Activated CD4-positive, alpha-beta memory T cell treated with anti-CD3 and anti-CD28 coated beads, Interleukin-2, amount 10 ng/mL, durations not matched to agents 7 days and 5 days (primary cell): ENCODE measurements at regions not wholly inside any gene's neighbourhood (a gene's known extent, or its start where the extent isn't known, plus 50 kb on each side); places are given as distances from the start of the nearest gene placed in this dataset.

ENCODE experiments used
- CTCF ChIA-PET: fragments of 350-600 bp; sonication (Branson Sonifier 250); formaldehyde crosslinking; loops from one replicate; lab custom pipeline; 2021; ENCODE audit warnings: antibody characterized with exemption, inconsistent platforms; lab: Charles Lee
- POLR2A ChIA-PET: fragments of 350-600 bp; sonication (Branson Sonifier 250); formaldehyde crosslinking; loops from one replicate; lab custom pipeline; 2021; ENCODE audit warnings: antibody characterized with exemption; lab: Charles Lee
- DNase-seq: peaks from one replicate; pipeline ENCODE4 v3.0.0-alpha.2; 2020
- H3K27ac Mint-ChIP-seq: one replicate; pipeline ENCODE4 v1.8.0; 2021; ENCODE audit warnings: mild to moderate bottlenecking, mixed read lengths
- H3K27me3 Mint-ChIP-seq: one replicate; pipeline ENCODE4 v1.8.0; 2021; ENCODE audit warnings: mixed read lengths
- H3K36me3 Mint-ChIP-seq: one replicate; pipeline ENCODE4 v1.8.0; 2021; ENCODE audit warnings: low read depth, mixed read lengths
- H3K4me1 Mint-ChIP-seq: one replicate; pipeline ENCODE4 v1.8.0; 2021; ENCODE audit warnings: mixed read lengths
- H3K4me3 Mint-ChIP-seq: one replicate; pipeline ENCODE4 v1.8.0; 2021; ENCODE audit warnings: mild to moderate bottlenecking, mixed read lengths
- H3K9me3 Mint-ChIP-seq: one replicate; pipeline ENCODE4 v1.8.0; 2021; ENCODE audit warnings: mixed read lengths

DNA sequence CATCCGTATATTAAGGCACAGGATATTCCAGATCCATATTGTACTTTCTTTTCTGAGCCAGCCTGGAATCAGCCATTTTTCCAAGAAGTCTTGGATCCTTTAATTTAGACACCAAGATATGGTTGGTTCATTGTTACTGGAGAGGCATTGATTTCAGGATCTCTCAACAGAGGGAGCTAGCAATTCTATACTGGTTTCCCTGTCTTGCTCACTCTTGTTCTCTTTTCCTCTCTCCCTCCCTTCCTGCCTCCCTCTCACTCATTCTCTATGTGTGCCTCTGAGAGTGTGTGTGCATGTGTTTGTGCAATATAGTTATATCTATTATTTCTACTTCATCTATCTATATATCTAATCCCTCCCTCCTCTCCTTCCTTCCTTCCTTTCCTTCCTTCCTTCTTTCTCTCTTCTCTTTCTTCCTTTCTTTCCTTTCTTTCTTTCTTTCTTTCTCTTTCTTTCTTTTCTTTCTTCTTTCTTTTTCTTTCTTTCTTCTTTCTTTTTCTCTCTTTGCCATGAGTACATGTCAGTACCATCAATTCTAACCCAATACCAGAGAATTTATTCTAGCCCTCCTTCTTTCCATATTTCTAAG, 299.1 kb downstream of the EPHA7 start:
- H3K4me1 Mint-ChIP-seq: no peaks in the 10 kb centered on the region
- no peaks in the 10 kb centered on the region for H3K27me3 Mint-ChIP-seq
- no peak for DNase-seq
- H3K36me3 Mint-ChIP-seq: no peaks in the 10 kb centered on the region
- no peak overlapping the region for H3K27ac Mint-ChIP-seq
- H3K9me3 Mint-ChIP-seq: no peaks in the 10 kb centered on the region
- ChIA-PET POLR2A (no interaction called here), CTCF (no interaction called here)
- no peak overlapping the region for H3K4me3 Mint-ChIP-seq

- POLR2A ChIA-PET: no interaction called here
- H3K36me3 Mint-ChIP-seq: no peaks in the 10 kb centered on the region
- H3K27ac Mint-ChIP-seq: no peak overlapping the region
- CTCF ChIA-PET: no interaction called here
- peaks cover 2% of the 10 kb centered on the region for H3K9me3 Mint-ChIP-seq
- H3K27me3 Mint-ChIP-seq: no peaks in the 10 kb centered on the region
- no peak overlapping the region for H3K4me3 Mint-ChIP-seq
- no peak for DNase-seq
- no peaks in the 10 kb centered on the region for H3K4me1 Mint-ChIP-seq
These were observed 313.5 kb downstream of the EPHA7 start for GRCh38 chr6:93105907-93106306.

- DNase-seq: no peak
- Mint-ChIP-seq H3K4me1 (no peaks in the 10 kb centered on the region), H3K36me3 (no peaks in the 10 kb centered on the region), H3K27ac (no peak overlapping the region), H3K4me3 (no peak overlapping the region), H3K27me3 (no peaks in the 10 kb centered on the region), H3K9me3 (peaks cover 2% of the 10 kb centered on the region)
- ChIA-PET POLR2A (no interaction called here), CTCF (no interaction called here)
These were observed 314.3 kb downstream of the EPHA7 start for GRCh38 chr6:93105017-93105416.

- CTCF ChIA-PET: no interaction called here
- no peaks in the 10 kb centered on the region for H3K27me3 Mint-ChIP-seq
These were observed 315.1 kb downstream of the EPHA7 start for GRCh38 chr6:93104195-93104817.

GRCh38 chr6:93088621-93089501, 330.5 kb downstream of the EPHA7 start:
- no peak for DNase-seq
- POLR2A ChIA-PET: no interaction called here
- no peak overlapping the region for H3K4me3 Mint-ChIP-seq
- no peaks in the 10 kb centered on the region for H3K27me3 Mint-ChIP-seq
- no peaks in the 10 kb centered on the region for H3K36me3 Mint-ChIP-seq
- CTCF ChIA-PET: no interaction called here
- no peaks in the 10 kb centered on the region for H3K4me1 Mint-ChIP-seq
- no peaks in the 10 kb centered on the region for H3K9me3 Mint-ChIP-seq
- H3K27ac Mint-ChIP-seq: no peak overlapping the region

More at GRCh38 chr6:93104195-93104817, 315.1 kb downstream of the EPHA7 start:
- POLR2A ChIA-PET: no interaction called here
- Mint-ChIP-seq H3K4me3 (no peak overlapping the region), H3K36me3 (no peaks in the 10 kb centered on the region), H3K9me3 (peaks cover 2% of the 10 kb centered on the region), H3K27ac (no peak overlapping the region), H3K4me1 (no peaks in the 10 kb centered on the region)
- DNase-seq: no peak

DNA sequence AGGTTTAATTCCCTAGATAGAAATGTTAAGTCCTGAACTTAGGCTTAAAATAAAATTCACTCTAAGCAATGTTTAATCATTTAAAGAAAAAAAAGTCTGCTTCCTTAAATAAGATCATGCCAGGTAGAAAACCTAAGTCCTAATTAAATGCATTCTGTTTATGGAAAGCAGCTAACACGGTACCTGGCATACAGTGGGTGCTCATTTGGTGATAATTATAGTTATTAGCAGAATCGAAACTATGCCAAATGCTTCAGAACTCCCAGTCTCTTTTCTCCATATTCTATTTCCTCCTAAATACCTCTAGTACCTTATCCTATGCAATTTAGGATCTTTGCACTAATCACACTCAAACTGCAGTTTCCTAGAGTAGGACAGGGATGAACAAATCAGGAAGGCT, 331.8 kb downstream of the EPHA7 start:
- ChIA-PET POLR2A (no interaction called here), CTCF (no interaction called here)
- no peaks in the 10 kb centered on the region for H3K36me3 Mint-ChIP-seq
- no peak for DNase-seq
- H3K27me3 Mint-ChIP-seq: no peaks in the 10 kb centered on the region
- H3K9me3 Mint-ChIP-seq: no peaks in the 10 kb centered on the region
- no peaks in the 10 kb centered on the region for H3K4me1 Mint-ChIP-seq
- no peak overlapping the region for H3K27ac Mint-ChIP-seq
- no peak overlapping the region for H3K4me3 Mint-ChIP-seq

DNA sequence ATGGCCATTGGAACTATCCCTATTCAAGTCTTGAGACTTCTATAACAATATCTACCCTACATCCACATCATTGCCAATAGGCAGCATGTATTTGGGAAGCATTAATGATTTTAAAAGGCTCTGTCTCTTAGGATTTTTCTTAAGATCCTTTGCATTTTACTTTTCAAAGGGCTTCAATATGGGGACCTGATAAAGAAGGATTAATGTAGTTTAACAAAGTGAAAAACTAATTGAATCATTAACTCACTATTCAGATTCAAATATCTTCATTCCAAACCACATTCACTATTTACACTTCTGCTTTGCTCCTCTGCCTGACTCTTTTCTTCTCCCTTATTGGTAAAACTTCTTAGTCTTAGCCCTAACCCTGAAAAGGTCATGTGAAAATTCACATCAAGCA, 333.0 kb downstream of the EPHA7 start:
- no peaks in the 10 kb centered on the region for H3K4me1 Mint-ChIP-seq
- no peak for DNase-seq
- ChIA-PET CTCF (no interaction called here), POLR2A (no interaction called here)
- H3K27ac Mint-ChIP-seq: no peak overlapping the region
- H3K9me3 Mint-ChIP-seq: no peaks in the 10 kb centered on the region
- H3K4me3 Mint-ChIP-seq: no peak overlapping the region
- H3K27me3 Mint-ChIP-seq: no peaks in the 10 kb centered on the region
- no peaks in the 10 kb centered on the region for H3K36me3 Mint-ChIP-seq

GRCh38 chr6:93083337-93084230, 335.8 kb downstream of the EPHA7 start:
- H3K36me3 Mint-ChIP-seq: no peaks in the 10 kb centered on the region
- CTCF ChIA-PET: no interaction called here
- H3K27ac Mint-ChIP-seq: no peak overlapping the region
- H3K4me1 Mint-ChIP-seq: no peaks in the 10 kb centered on the region
- no peak overlapping the region for H3K4me3 Mint-ChIP-seq
- H3K9me3 Mint-ChIP-seq: no peaks in the 10 kb centered on the region
- no peaks in the 10 kb centered on the region for H3K27me3 Mint-ChIP-seq
- DNase-seq: no peak
- POLR2A ChIA-PET: no interaction called here

GRCh38 chr6:93081901-93082300, 337.5 kb downstream of the EPHA7 start:
- H3K9me3 Mint-ChIP-seq: no peaks in the 10 kb centered on the region
- no peaks in the 10 kb centered on the region for H3K27me3 Mint-ChIP-seq
- CTCF ChIA-PET: interaction anchor here (0.6 kb wide), 1 partner anchor 594 kb away, joined by 5 read pairs; no protein-coding TSS in a partner anchor
- DNase-seq: no peak
- H3K4me3 Mint-ChIP-seq: no peak overlapping the region
- no peaks in the 10 kb centered on the region for H3K36me3 Mint-ChIP-seq
- POLR2A ChIA-PET: no interaction called here
- no peak overlapping the region for H3K27ac Mint-ChIP-seq
- no peaks in the 10 kb centered on the region for H3K4me1 Mint-ChIP-seq

DNA sequence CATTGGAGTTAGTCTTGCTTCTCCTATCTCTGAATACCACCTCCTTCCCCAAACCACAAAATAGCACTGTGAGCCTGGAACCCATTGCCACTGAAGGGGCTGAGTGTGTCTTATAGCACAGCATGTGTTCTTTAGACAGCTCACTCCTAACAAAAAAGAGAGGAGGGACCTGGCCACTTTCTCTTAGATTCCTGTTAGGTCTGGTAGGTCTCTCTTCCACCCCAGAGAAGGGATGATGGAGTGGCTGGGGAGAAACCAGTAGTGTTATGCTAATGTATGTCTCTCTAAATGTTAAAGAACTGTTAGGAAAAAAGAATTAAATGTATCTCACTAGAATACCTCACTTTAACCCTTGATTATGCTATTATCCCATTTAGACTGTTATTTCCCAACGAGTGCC, 340.3 kb downstream of the EPHA7 start:
- Mint-ChIP-seq H3K4me1 (no peaks in the 10 kb centered on the region), H3K9me3 (no peaks in the 10 kb centered on the region), H3K4me3 (no peak overlapping the region), H3K27ac (no peak overlapping the region), H3K36me3 (no peaks in the 10 kb centered on the region), H3K27me3 (no peaks in the 10 kb centered on the region)
- ChIA-PET POLR2A (no interaction called here), CTCF (no interaction called here)
- no peak for DNase-seq

DNA sequence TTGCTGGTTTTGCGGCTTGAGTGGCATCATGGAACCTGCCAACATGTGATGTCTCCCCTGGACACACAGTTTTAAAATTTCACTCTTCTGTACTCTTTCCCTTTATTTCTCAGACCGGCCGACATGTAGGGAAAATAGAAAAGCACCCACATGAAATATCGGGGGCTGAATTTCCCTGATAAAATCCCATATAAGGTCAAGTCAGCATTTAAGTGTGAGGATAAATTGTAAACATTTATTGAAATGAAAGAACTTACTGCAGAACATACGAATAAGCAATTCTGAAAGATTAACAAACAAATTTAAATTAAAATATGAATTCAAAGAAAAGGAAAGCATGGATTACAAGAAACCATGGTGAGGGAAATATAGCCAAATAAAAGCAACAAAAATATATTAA, 345.5 kb downstream of the EPHA7 start:
- Mint-ChIP-seq H3K36me3 (no peaks in the 10 kb centered on the region), H3K27ac (no peak overlapping the region), H3K9me3 (no peaks in the 10 kb centered on the region), H3K4me1 (no peaks in the 10 kb centered on the region), H3K4me3 (no peak overlapping the region), H3K27me3 (no peaks in the 10 kb centered on the region)
- POLR2A ChIA-PET: no interaction called here
- CTCF ChIA-PET: no interaction called here
- DNase-seq: no peak

DNA sequence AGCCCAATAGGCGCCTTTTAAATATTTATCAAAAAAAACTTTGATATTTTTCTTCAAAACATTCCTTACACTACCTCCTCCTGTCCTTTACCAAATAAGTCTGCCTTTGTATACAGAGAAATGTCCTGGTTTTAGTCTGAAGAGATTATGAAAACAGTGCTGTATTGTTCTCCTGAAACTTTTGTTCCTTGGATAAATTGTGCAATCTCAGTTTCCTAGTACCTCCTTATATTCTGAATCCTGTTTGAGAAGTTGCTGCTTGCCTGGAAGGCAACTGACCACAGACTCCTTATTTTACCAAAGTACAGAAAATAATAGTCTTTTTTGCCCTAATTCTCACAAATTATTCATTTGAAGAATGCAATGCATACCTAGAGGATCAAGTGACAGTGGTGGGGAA, 349.5 kb downstream of the EPHA7 start:
- POLR2A ChIA-PET: no interaction called here
- no peak overlapping the region for H3K4me3 Mint-ChIP-seq
- H3K36me3 Mint-ChIP-seq: no peaks in the 10 kb centered on the region
- DNase-seq: no peak
- no peaks in the 10 kb centered on the region for H3K27me3 Mint-ChIP-seq
- CTCF ChIA-PET: no interaction called here
- no peaks in the 10 kb centered on the region for H3K9me3 Mint-ChIP-seq
- H3K4me1 Mint-ChIP-seq: no peaks in the 10 kb centered on the region
- no peak overlapping the region for H3K27ac Mint-ChIP-seq

- H3K27ac Mint-ChIP-seq: no peak overlapping the region
- H3K4me1 Mint-ChIP-seq: no peaks in the 10 kb centered on the region
- ChIA-PET CTCF (no interaction called here), POLR2A (no interaction called here)
- no peaks in the 10 kb centered on the region for H3K9me3 Mint-ChIP-seq
- no peaks in the 10 kb centered on the region for H3K27me3 Mint-ChIP-seq
- DNase-seq: no peak
- no peak overlapping the region for H3K4me3 Mint-ChIP-seq
- no peaks in the 10 kb centered on the region for H3K36me3 Mint-ChIP-seq
These were observed 359.4 kb downstream of the EPHA7 start for GRCh38 chr6:93059911-93060310.
